GM12864 (cell line): ENCODE measurements at regions not wholly inside any gene's neighbourhood (a gene's known extent, or its start where the extent isn't known, plus 50 kb on each side); places are given as distances from the start of the nearest gene placed in this dataset.

Experiments
- DNase-seq: peaks from one replicate; pipeline ENCODE4 v3.0.0-alpha.2; 2011; ENCODE audit warnings: low read depth
- H3K4me3 ChIP-seq: 2 replicates; pipeline ENCODE4 v1.5.1; 2011; ENCODE audit warnings: mild to moderate bottlenecking, low read depth, low read length, control low read depth
- TF ChIP-seq, protein P1 (sequence below): IDR thresholded peaks from 2 replicates; pipeline ENCODE4 v1.5.1; 2011; ENCODE audit warnings: low read depth, mild to moderate bottlenecking, moderate library complexity, low read length, control low read depth, inconsistent platforms; ENCODE audit errors: missing control alignments

DNA sequence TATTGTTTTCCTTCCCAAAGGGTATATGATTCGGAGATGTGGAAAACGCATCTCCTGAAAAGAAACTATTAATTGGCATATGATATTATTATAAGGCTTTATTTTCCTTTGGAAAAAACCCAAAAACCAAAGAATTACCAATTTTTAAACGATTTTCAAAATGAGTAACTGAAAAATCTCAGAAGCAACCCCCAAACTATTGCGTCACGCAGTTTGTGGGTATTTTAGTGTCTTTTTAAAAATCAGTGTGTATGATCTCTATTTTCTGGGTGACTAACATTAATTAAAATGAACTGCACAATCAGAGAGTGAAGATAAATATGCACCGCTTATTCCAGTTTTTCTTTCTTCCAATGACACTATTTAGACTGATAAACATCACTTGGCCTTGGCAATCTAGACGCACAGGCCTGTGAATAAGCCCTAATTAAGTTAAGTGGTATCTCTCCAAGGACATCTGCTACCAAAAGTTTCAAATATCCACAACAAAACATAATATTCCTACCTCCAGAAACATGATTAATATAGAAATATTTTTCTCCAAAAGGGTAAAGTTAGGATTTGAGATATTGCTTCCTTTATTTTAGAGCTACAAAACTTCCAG lies 511.5 kb upstream of the FAM241A start:
- TF ChIP-seq, protein P1, sequence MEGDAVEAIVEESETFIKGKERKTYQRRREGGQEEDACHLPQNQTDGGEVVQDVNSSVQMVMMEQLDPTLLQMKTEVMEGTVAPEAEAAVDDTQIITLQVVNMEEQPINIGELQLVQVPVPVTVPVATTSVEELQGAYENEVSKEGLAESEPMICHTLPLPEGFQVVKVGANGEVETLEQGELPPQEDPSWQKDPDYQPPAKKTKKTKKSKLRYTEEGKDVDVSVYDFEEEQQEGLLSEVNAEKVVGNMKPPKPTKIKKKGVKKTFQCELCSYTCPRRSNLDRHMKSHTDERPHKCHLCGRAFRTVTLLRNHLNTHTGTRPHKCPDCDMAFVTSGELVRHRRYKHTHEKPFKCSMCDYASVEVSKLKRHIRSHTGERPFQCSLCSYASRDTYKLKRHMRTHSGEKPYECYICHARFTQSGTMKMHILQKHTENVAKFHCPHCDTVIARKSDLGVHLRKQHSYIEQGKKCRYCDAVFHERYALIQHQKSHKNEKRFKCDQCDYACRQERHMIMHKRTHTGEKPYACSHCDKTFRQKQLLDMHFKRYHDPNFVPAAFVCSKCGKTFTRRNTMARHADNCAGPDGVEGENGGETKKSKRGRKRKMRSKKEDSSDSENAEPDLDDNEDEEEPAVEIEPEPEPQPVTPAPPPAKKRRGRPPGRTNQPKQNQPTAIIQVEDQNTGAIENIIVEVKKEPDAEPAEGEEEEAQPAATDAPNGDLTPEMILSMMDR, result no peak
- no peak overlapping the region for H3K4me3 ChIP-seq
- DNase-seq, result no peak

DNA sequence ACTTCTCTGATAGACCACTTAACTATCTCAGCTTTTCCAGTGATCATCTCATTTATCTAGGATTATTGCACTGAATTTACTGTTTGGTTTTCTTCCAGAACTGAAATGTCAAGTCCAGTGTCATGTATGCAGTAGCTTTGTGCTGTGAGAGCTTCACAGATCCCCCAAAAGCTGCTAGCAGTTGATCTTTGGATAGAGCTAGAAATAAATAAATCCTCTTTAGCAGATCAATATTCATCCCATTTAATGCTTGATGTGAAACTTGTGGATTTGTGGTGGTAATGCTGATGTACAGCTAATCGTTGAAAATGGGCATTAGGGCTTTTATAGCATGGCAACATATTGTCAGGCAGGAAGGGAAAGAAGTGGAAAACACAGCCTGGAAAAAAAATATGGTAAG lies 509.6 kb upstream of the FAM241A start:
- TF ChIP-seq, protein P1, result no peak
- no peak for DNase-seq
- no peak overlapping the region for H3K4me3 ChIP-seq

DNA sequence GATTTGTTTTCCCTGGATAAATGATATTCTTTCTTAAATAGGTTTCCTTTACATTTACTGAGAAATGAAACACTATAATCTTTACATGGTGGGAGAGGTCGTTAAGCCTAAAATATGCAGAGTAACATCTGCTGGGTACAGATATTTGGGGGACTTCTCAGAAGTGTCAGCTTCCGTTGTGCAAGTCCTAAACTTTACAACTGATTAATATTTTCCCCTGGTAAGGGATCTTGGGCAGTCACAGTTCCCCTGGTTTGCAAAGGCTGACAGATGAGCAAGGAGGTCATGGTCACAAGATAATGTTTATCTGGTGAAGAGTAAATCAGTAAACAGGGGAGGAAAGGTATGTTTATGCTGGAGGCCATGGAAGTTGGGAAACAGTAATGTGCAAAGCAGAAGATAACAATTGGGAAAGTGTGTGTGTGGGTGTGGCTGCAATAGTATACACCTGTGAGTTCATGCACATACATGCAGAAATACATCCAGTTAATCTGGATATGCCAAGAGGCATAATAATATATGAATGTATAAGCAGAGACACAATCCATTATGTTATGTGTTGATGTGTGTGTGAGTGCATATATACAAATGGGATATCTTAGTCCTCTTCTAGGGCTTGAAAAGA lies 508.2 kb upstream of the FAM241A start:
- no peak overlapping the region for H3K4me3 ChIP-seq
- TF ChIP-seq, protein P1, result no peak
- no peak for DNase-seq

DNA sequence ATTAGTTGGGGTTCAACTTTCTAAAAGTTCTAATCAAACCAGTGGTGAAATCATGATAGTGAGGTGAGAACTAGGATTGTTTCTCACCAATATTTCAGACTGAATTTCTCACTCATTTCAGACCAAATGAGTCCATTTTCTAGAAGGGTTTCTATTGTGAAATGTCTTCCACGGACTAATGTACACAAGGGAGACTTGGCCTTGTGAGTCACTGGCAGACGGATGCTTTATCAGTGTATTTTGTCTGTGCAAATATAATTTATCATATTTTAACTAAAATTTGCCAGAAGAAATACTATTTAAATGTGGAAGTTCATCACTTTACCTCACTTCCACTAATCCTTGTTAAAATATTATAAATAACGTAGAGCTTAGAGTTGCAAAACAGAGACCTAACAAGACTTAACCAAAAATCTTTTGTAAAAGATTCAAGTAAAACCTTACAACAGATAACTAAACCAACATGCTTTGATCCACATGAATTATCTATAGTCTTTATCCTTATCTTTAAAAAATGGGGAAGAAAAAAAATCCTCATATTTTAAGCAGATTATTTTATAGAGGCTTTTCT lies 506.0 kb upstream of the FAM241A start:
- H3K4me3 ChIP-seq, result no peak overlapping the region
- DNase-seq, result no peak

DNA sequence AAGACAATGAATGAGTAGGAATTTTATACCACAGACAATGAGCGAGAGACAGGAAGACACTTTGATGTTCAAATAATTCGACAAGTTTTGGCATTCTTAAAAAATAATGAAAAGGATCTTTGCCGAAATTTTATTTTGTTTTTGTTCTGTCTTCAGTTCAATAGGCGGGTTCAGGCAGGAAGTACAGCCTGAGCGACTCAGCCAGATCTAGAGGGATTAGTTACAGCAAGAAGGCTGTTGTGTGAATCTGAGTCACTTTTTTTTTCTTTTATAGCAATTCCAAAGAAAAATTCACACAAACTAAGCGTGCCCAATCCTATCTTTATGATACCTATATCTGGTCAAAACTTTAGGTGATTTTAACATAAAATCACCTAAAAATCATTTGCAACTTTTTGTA lies 505.4 kb upstream of the FAM241A start:
- TF ChIP-seq, protein P1, result no peak
- H3K4me3 ChIP-seq, result no peak overlapping the region
- DNase-seq, result no peak

More for the DNA sequence above, 506.0 kb upstream of the FAM241A start:
- TF ChIP-seq, protein P1, result no peak

DNA sequence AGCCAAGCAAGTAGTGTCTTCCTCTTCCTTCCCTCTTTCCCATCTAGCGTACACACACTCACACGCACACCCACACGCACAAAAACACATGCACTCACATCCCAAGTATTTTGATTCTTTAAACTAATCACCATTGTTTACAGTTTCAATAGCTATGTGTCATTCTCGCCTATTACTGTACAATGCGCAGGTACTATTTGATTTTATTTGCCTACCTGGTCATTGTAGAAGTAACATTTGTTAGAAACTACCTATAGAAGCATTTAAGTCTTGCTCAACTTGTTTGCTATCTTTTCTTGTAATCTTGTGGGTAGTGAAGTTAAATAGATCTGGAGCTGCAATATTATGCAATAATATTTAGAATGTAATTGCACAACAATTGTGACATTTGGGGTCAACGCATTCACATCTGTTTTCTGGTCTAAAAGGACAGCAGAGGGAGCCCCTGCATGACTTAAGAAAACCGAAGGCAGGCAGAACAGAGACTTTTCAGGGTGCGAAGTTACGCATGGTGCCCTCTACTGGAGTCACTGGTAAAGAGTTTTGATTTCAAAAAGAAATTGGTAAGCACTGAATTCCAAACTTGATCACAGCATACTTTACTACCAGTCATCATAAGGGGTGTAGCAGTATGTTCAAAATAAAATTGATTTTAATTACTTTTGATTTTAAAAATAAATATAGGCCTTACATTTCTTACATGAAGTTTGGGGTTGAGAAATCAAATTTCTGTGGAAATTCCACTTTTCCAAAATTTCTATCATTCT lies 503.3 kb upstream of the FAM241A start:
- DNase-seq, result peak; percentile 63
- H3K4me3 ChIP-seq, result no peak overlapping the region
- TF ChIP-seq, protein P1, result peak; percentile 76
